ENCODE measurements at regions not wholly inside any gene's neighbourhood (a gene's known extent, or its start where the extent isn't known, plus 50 kb on each side); places are given as distances from the start of the nearest gene placed in this dataset.

GRCh38 chr2:145731467-145731866 is 1211.5 kb upstream of the ZEB2 start:
- Histone ChIP-seq H3K4me3 (ENCODE audit: low read length) (no peak overlapping the region), H3K9me3 (ENCODE audit: low read depth, low read length) (no peaks in the 10 kb centered on the region), H3K27me3 (ENCODE audit: insufficient read depth, low read length) (no peaks in the 10 kb centered on the region), H3K4me1 (ENCODE audit: insufficient read depth, low read length) (no peaks in the 10 kb centered on the region)

- no peaks in the 10 kb centered on the region for H3K9me3 ChIP-seq (ENCODE audit: low read depth, low read length)
- H3K27me3 ChIP-seq (ENCODE audit: insufficient read depth, low read length), result no peaks in the 10 kb centered on the region
- H3K4me1 ChIP-seq (ENCODE audit: insufficient read depth, low read length), result no peaks in the 10 kb centered on the region
- H3K4me3 ChIP-seq (ENCODE audit: low read length), result no peak overlapping the region
These were observed 1210.3 kb upstream of the ZEB2 start for GRCh38 chr2:145729993-145730770.

- Histone ChIP-seq H3K27me3 (ENCODE audit: insufficient read depth, low read length) (no peaks in the 10 kb centered on the region), H3K4me3 (ENCODE audit: low read length) (no peak overlapping the region), H3K9me3 (ENCODE audit: low read depth, low read length) (no peaks in the 10 kb centered on the region), H3K4me1 (ENCODE audit: insufficient read depth, low read length) (no peaks in the 10 kb centered on the region)
These were observed 1209.6 kb upstream of the ZEB2 start for GRCh38 chr2:145729481-145729880.

GRCh38 chr2:145728511-145728910 is 1208.6 kb upstream of the ZEB2 start:
- H3K27me3 ChIP-seq (ENCODE audit: insufficient read depth, low read length), result no peaks in the 10 kb centered on the region
- H3K4me3 ChIP-seq (ENCODE audit: low read length), result no peak overlapping the region
- no peaks in the 10 kb centered on the region for H3K9me3 ChIP-seq (ENCODE audit: low read depth, low read length)
- no peaks in the 10 kb centered on the region for H3K4me1 ChIP-seq (ENCODE audit: insufficient read depth, low read length)

GRCh38 chr2:145725876-145726275 is 1206.0 kb upstream of the ZEB2 start:
- H3K4me3 ChIP-seq (ENCODE audit: low read length), result no peak overlapping the region
- no peaks in the 10 kb centered on the region for H3K9me3 ChIP-seq (ENCODE audit: low read depth, low read length)
- no peaks in the 10 kb centered on the region for H3K4me1 ChIP-seq (ENCODE audit: insufficient read depth, low read length)
- H3K27me3 ChIP-seq (ENCODE audit: insufficient read depth, low read length), result no peaks in the 10 kb centered on the region

GRCh38 chr2:145724311-145724898 is 1204.5 kb upstream of the ZEB2 start:
- Histone ChIP-seq H3K4me1 (ENCODE audit: insufficient read depth, low read length) (no peaks in the 10 kb centered on the region), H3K27me3 (ENCODE audit: insufficient read depth, low read length) (no peaks in the 10 kb centered on the region), H3K4me3 (ENCODE audit: low read length) (no peak overlapping the region), H3K9me3 (ENCODE audit: low read depth, low read length) (no peaks in the 10 kb centered on the region)

- Histone ChIP-seq H3K9me3 (ENCODE audit: low read depth, low read length) (no peaks in the 10 kb centered on the region), H3K4me1 (ENCODE audit: insufficient read depth, low read length) (no peaks in the 10 kb centered on the region), H3K27me3 (ENCODE audit: insufficient read depth, low read length) (no peaks in the 10 kb centered on the region), H3K4me3 (ENCODE audit: low read length) (no peak overlapping the region)
These were observed 1204.0 kb upstream of the ZEB2 start for GRCh38 chr2:145723872-145724271.

GRCh38 chr2:145721681-145722080 is 1201.8 kb upstream of the ZEB2 start:
- Histone ChIP-seq H3K9me3 (ENCODE audit: low read depth, low read length) (no peaks in the 10 kb centered on the region), H3K27me3 (ENCODE audit: insufficient read depth, low read length) (no peaks in the 10 kb centered on the region), H3K4me3 (ENCODE audit: low read length) (no peak overlapping the region), H3K4me1 (ENCODE audit: insufficient read depth, low read length) (no peaks in the 10 kb centered on the region)

- no peaks in the 10 kb centered on the region for H3K27me3 ChIP-seq (ENCODE audit: insufficient read depth, low read length)
- no peaks in the 10 kb centered on the region for H3K4me1 ChIP-seq (ENCODE audit: insufficient read depth, low read length)
- H3K9me3 ChIP-seq (ENCODE audit: low read depth, low read length), result peaks cover 10% of the 10 kb centered on the region
- H3K4me3 ChIP-seq (ENCODE audit: low read length), result no peak overlapping the region
These were observed 1195.7 kb upstream of the ZEB2 start for GRCh38 chr2:145715601-145716000.

- Histone ChIP-seq H3K9me3 (ENCODE audit: low read depth, low read length) (peaks cover 17% of the 10 kb centered on the region), H3K4me1 (ENCODE audit: insufficient read depth, low read length) (no peaks in the 10 kb centered on the region), H3K4me3 (ENCODE audit: low read length) (no peak overlapping the region), H3K27me3 (ENCODE audit: insufficient read depth, low read length) (no peaks in the 10 kb centered on the region)
These were observed 1190.4 kb upstream of the ZEB2 start for GRCh38 chr2:145710303-145710702.

- Histone ChIP-seq H3K27me3 (ENCODE audit: insufficient read depth, low read length) (no peaks in the 10 kb centered on the region), H3K4me3 (ENCODE audit: low read length) (no peak overlapping the region), H3K4me1 (ENCODE audit: insufficient read depth, low read length) (no peaks in the 10 kb centered on the region), H3K9me3 (ENCODE audit: low read depth, low read length) (peaks cover 15% of the 10 kb centered on the region)
These were observed 1182.4 kb upstream of the ZEB2 start for GRCh38 chr2:145702305-145702704.

- no peaks in the 10 kb centered on the region for H3K27me3 ChIP-seq (ENCODE audit: insufficient read depth, low read length)
- peaks cover 8% of the 10 kb centered on the region for H3K4me1 ChIP-seq (ENCODE audit: insufficient read depth, low read length)
- H3K9me3 ChIP-seq (ENCODE audit: low read depth, low read length), result no peaks in the 10 kb centered on the region
- H3K4me3 ChIP-seq (ENCODE audit: low read length), result no peak overlapping the region
These were observed 1173.1 kb upstream of the ZEB2 start for GRCh38 chr2:145692971-145693478.

GRCh38 chr2:145691659-145692058 is 1171.7 kb upstream of the ZEB2 start:
- Histone ChIP-seq H3K4me3 (ENCODE audit: low read length) (no peak overlapping the region), H3K9me3 (ENCODE audit: low read depth, low read length) (no peaks in the 10 kb centered on the region), H3K4me1 (ENCODE audit: insufficient read depth, low read length) (peaks cover 16% of the 10 kb centered on the region), H3K27me3 (ENCODE audit: insufficient read depth, low read length) (no peaks in the 10 kb centered on the region)

GRCh38 chr2:145690183-145690778 is 1170.4 kb upstream of the ZEB2 start:
- no peaks in the 10 kb centered on the region for H3K9me3 ChIP-seq (ENCODE audit: low read depth, low read length)
- no peak overlapping the region for H3K4me3 ChIP-seq (ENCODE audit: low read length)
- H3K4me1 ChIP-seq (ENCODE audit: insufficient read depth, low read length), result peaks cover 16% of the 10 kb centered on the region
- no peaks in the 10 kb centered on the region for H3K27me3 ChIP-seq (ENCODE audit: insufficient read depth, low read length)

- peaks cover 16% of the 10 kb centered on the region for H3K4me1 ChIP-seq (ENCODE audit: insufficient read depth, low read length)
- no peaks in the 10 kb centered on the region for H3K9me3 ChIP-seq (ENCODE audit: low read depth, low read length)
- H3K27me3 ChIP-seq (ENCODE audit: insufficient read depth, low read length), result no peaks in the 10 kb centered on the region
- H3K4me3 ChIP-seq (ENCODE audit: low read length), result no peak overlapping the region
These were observed 1169.4 kb upstream of the ZEB2 start for GRCh38 chr2:145689277-145689676.

Data from mononuclear cell (primary cell).